PFSK-1 (cell line): ENCODE measurements at regions not wholly inside any gene's neighbourhood (a gene's known extent, or its start where the extent isn't known, plus 50 kb on each side); places are given as distances from the start of the nearest gene placed in this dataset.

ENCODE experiments used
- POLR2AphosphoS5 ChIP-seq: IDR thresholded peaks from 2 replicates; pipeline ENCODE4 v1.6.1; 2012; ENCODE audit warnings: low read depth, mild to moderate bottlenecking, control low read depth, low read length, moderate library complexity
- SIN3A ChIP-seq: IDR thresholded peaks from 2 replicates; pipeline ENCODE4 v1.6.1; 2012; ENCODE audit warnings: mild to moderate bottlenecking, low read length, moderate library complexity, borderline replicate concordance; ENCODE audit not compliant: insufficient read depth
- TAF1 ChIP-seq: IDR thresholded peaks from 2 replicates; pipeline ENCODE4 v1.6.1; 2012; ENCODE audit warnings: low read length, control low read depth, borderline replicate concordance; ENCODE audit not compliant: insufficient read depth

GRCh38 chr4:101471201-101471600, 123.9 kb upstream of the PPP3CA start:
- TF ChIP-seq SIN3A (no peak), POLR2AphosphoS5 (no peak), TAF1 (no peak)
